PFSK-1 (cell line): ENCODE measurements at regions not wholly inside any gene's neighbourhood (a gene's known extent, or its start where the extent isn't known, plus 50 kb on each side); places are given as distances from the start of the nearest gene placed in this dataset.

Source experiments
- TAF1 ChIP-seq: IDR thresholded peaks from 2 replicates; pipeline ENCODE4 v1.6.1; 2012; ENCODE audit warnings: low read length, control low read depth, borderline replicate concordance; ENCODE audit not compliant: insufficient read depth
- TF ChIP-seq, protein P1 (sequence below), 2 experiments: IDR thresholded peaks; 2 replicates each; pipeline versions ENCODE4 v1.6.1 to v1.8.0; 2011 to 2012; ENCODE audit warnings: low read depth in 2 of 2, low read length in 2 of 2, control low read depth in 1 of 2, inconsistent platforms in 1 of 2, mild to moderate bottlenecking in 1 of 2, moderate library complexity in 1 of 2; ENCODE audit not compliant: insufficient read depth in 1 of 2

DNA sequence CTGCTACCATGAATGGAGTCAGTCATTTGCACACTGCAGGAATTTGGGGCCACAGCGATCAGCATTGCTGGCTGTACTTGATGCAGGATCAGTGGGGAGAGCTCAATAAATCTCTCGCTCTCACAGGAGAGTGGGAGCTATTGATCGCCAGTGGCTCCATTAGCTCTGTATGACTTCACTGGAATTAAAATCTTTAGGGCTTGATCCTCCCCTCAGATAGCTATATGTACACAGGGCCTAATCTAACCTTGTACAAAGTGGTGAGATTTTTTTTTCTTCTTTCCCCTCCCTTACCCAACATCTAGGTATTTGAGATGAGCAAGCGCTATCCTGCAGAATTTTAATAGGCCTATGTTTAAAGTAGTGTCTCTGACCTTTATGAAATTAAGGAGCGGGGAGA is 84.9 kb downstream of the IZUMO3 start:
- TF ChIP-seq TAF1: no peak
- TF ChIP-seq, protein P1, sequence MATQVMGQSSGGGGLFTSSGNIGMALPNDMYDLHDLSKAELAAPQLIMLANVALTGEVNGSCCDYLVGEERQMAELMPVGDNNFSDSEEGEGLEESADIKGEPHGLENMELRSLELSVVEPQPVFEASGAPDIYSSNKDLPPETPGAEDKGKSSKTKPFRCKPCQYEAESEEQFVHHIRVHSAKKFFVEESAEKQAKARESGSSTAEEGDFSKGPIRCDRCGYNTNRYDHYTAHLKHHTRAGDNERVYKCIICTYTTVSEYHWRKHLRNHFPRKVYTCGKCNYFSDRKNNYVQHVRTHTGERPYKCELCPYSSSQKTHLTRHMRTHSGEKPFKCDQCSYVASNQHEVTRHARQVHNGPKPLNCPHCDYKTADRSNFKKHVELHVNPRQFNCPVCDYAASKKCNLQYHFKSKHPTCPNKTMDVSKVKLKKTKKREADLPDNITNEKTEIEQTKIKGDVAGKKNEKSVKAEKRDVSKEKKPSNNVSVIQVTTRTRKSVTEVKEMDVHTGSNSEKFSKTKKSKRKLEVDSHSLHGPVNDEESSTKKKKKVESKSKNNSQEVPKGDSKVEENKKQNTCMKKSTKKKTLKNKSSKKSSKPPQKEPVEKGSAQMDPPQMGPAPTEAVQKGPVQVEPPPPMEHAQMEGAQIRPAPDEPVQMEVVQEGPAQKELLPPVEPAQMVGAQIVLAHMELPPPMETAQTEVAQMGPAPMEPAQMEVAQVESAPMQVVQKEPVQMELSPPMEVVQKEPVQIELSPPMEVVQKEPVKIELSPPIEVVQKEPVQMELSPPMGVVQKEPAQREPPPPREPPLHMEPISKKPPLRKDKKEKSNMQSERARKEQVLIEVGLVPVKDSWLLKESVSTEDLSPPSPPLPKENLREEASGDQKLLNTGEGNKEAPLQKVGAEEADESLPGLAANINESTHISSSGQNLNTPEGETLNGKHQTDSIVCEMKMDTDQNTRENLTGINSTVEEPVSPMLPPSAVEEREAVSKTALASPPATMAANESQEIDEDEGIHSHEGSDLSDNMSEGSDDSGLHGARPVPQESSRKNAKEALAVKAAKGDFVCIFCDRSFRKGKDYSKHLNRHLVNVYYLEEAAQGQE (IDR thresholded peaks at IDR 0.05; ENCODE audit: insufficient read depth in 1 of 2, low read depth in 2 of 2, low read length in 2 of 2): no peak
